ENCODE measurements at regions not wholly inside any gene's neighbourhood (a gene's known extent, or its start where the extent isn't known, plus 50 kb on each side); places are given as distances from the start of the nearest gene placed in this dataset.

- Histone ChIP-seq H3K27me3 (ENCODE audit: control insufficient read depth, insufficient read depth, low read length) (no peaks in the 10 kb centered on the region), H3K4me3 (ENCODE audit: low read length) (no peak overlapping the region), H3K9me3 (replicated peaks; ENCODE audit: control insufficient read depth, low read depth, low read length) (no peaks in the 10 kb centered on the region), H3K27ac (ENCODE audit: low read length) (no peak overlapping the region), H3K36me3 (ENCODE audit: control insufficient read depth, insufficient read depth, low read length) (no peaks in the 10 kb centered on the region), H3K4me1 (ENCODE audit: control insufficient read depth, insufficient read depth, low read length) (no peaks in the 10 kb centered on the region)
- WGBS (ENCODE audit: insufficient coverage): 66% methylated on average over 4 of the region's 7 CpGs
- no peak for DNase-seq
Observed at GRCh38 chr16:6545329-6545728, 787.3 kb upstream of the RBFOX1 start.

- no peaks in the 10 kb centered on the region for H3K9me3 ChIP-seq (replicated peaks; ENCODE audit: control insufficient read depth, low read depth, low read length)
- H3K36me3 ChIP-seq (ENCODE audit: control insufficient read depth, insufficient read depth, low read length): no peaks in the 10 kb centered on the region
- no peak overlapping the region for H3K4me3 ChIP-seq (ENCODE audit: low read length)
- no peaks in the 10 kb centered on the region for H3K4me1 ChIP-seq (ENCODE audit: control insufficient read depth, insufficient read depth, low read length)
- H3K27ac ChIP-seq (ENCODE audit: low read length): no peak overlapping the region
- DNase-seq: no peak
- no peaks in the 10 kb centered on the region for H3K27me3 ChIP-seq (ENCODE audit: control insufficient read depth, insufficient read depth, low read length)
- 68% methylated on average over 3 of the region's 3 CpGs for WGBS (ENCODE audit: insufficient coverage)
Observed at GRCh38 chr16:6541267-6541666, 791.4 kb upstream of the RBFOX1 start.

GRCh38 chr16:6536411-6536810, 796.2 kb upstream of the RBFOX1 start:
- Histone ChIP-seq H3K27me3 (ENCODE audit: control insufficient read depth, insufficient read depth, low read length) (no peaks in the 10 kb centered on the region), H3K27ac (ENCODE audit: low read length) (no peak overlapping the region), H3K4me3 (ENCODE audit: low read length) (no peak overlapping the region), H3K9me3 (replicated peaks; ENCODE audit: control insufficient read depth, low read depth, low read length) (no peaks in the 10 kb centered on the region), H3K36me3 (ENCODE audit: control insufficient read depth, insufficient read depth, low read length) (no peaks in the 10 kb centered on the region), H3K4me1 (ENCODE audit: control insufficient read depth, insufficient read depth, low read length) (no peaks in the 10 kb centered on the region)
- no CpG with 5 or more reads among the region's 2 CpGs for WGBS (ENCODE audit: insufficient coverage)
- no peak for DNase-seq

- no peaks in the 10 kb centered on the region for H3K4me1 ChIP-seq (ENCODE audit: control insufficient read depth, insufficient read depth, low read length)
- H3K36me3 ChIP-seq (ENCODE audit: control insufficient read depth, insufficient read depth, low read length): no peaks in the 10 kb centered on the region
- DNase-seq: no peak
- H3K9me3 ChIP-seq (replicated peaks; ENCODE audit: control insufficient read depth, low read depth, low read length): no peaks in the 10 kb centered on the region
- H3K27me3 ChIP-seq (ENCODE audit: control insufficient read depth, insufficient read depth, low read length): no peaks in the 10 kb centered on the region
- WGBS (ENCODE audit: insufficient coverage): no CpG with 5 or more reads among the region's 3 CpGs
- no peak overlapping the region for H3K27ac ChIP-seq (ENCODE audit: low read length)
- no peak overlapping the region for H3K4me3 ChIP-seq (ENCODE audit: low read length)
Observed at GRCh38 chr16:6531067-6531466, 801.6 kb upstream of the RBFOX1 start.

- Histone ChIP-seq H3K27me3 (ENCODE audit: control insufficient read depth, insufficient read depth, low read length) (no peaks in the 10 kb centered on the region), H3K9me3 (replicated peaks; ENCODE audit: control insufficient read depth, low read depth, low read length) (no peaks in the 10 kb centered on the region), H3K4me3 (ENCODE audit: low read length) (no peak overlapping the region), H3K27ac (ENCODE audit: low read length) (no peak overlapping the region), H3K36me3 (ENCODE audit: control insufficient read depth, insufficient read depth, low read length) (no peaks in the 10 kb centered on the region), H3K4me1 (ENCODE audit: control insufficient read depth, insufficient read depth, low read length) (no peaks in the 10 kb centered on the region)
- no CpG with 5 or more reads among the region's 2 CpGs for WGBS (ENCODE audit: insufficient coverage)
- no peak for DNase-seq
Observed at GRCh38 chr16:6528217-6528616, 804.4 kb upstream of the RBFOX1 start.

GRCh38 chr16:6527646-6528045, 805.0 kb upstream of the RBFOX1 start:
- 80% methylated on average over 1 of the region's 7 CpGs for WGBS (ENCODE audit: insufficient coverage)
- no peak overlapping the region for H3K27ac ChIP-seq (ENCODE audit: low read length)

GRCh38 chr16:6524501-6524900, 808.1 kb upstream of the RBFOX1 start:
- Histone ChIP-seq H3K27me3 (ENCODE audit: control insufficient read depth, insufficient read depth, low read length) (no peaks in the 10 kb centered on the region), H3K27ac (ENCODE audit: low read length) (no peak overlapping the region), H3K36me3 (ENCODE audit: control insufficient read depth, insufficient read depth, low read length) (no peaks in the 10 kb centered on the region), H3K4me1 (ENCODE audit: control insufficient read depth, insufficient read depth, low read length) (no peaks in the 10 kb centered on the region), H3K9me3 (replicated peaks; ENCODE audit: control insufficient read depth, low read depth, low read length) (no peaks in the 10 kb centered on the region), H3K4me3 (ENCODE audit: low read length) (no peak overlapping the region)
- DNase-seq: no peak
- WGBS (ENCODE audit: insufficient coverage): 67% methylated on average over 1 of the region's 1 CpG

More at GRCh38 chr16:6527646-6528045, 805.0 kb upstream of the RBFOX1 start:
- Histone ChIP-seq H3K4me1 (ENCODE audit: control insufficient read depth, insufficient read depth, low read length) (no peaks in the 10 kb centered on the region), H3K9me3 (replicated peaks; ENCODE audit: control insufficient read depth, low read depth, low read length) (no peaks in the 10 kb centered on the region), H3K27me3 (ENCODE audit: control insufficient read depth, insufficient read depth, low read length) (no peaks in the 10 kb centered on the region), H3K36me3 (ENCODE audit: control insufficient read depth, insufficient read depth, low read length) (no peaks in the 10 kb centered on the region), H3K4me3 (ENCODE audit: low read length) (no peak overlapping the region)
- DNase-seq: no peak

GRCh38 chr16:6517020-6517720, 815.5 kb upstream of the RBFOX1 start:
- Histone ChIP-seq H3K27ac (ENCODE audit: low read length) (no peak overlapping the region), H3K36me3 (ENCODE audit: control insufficient read depth, insufficient read depth, low read length) (no peaks in the 10 kb centered on the region), H3K9me3 (replicated peaks; ENCODE audit: control insufficient read depth, low read depth, low read length) (no peaks in the 10 kb centered on the region), H3K27me3 (ENCODE audit: control insufficient read depth, insufficient read depth, low read length) (no peaks in the 10 kb centered on the region), H3K4me1 (ENCODE audit: control insufficient read depth, insufficient read depth, low read length) (no peaks in the 10 kb centered on the region), H3K4me3 (ENCODE audit: low read length) (no peak overlapping the region)
- 59% methylated on average over 6 of the region's 9 CpGs for WGBS (ENCODE audit: insufficient coverage)
- no peak for DNase-seq

GRCh38 chr16:6512512-6512911, 820.1 kb upstream of the RBFOX1 start:
- Histone ChIP-seq H3K27me3 (ENCODE audit: control insufficient read depth, insufficient read depth, low read length) (no peaks in the 10 kb centered on the region), H3K4me3 (ENCODE audit: low read length) (no peak overlapping the region), H3K36me3 (ENCODE audit: control insufficient read depth, insufficient read depth, low read length) (no peaks in the 10 kb centered on the region), H3K9me3 (replicated peaks; ENCODE audit: control insufficient read depth, low read depth, low read length) (no peaks in the 10 kb centered on the region), H3K27ac (ENCODE audit: low read length) (no peak overlapping the region), H3K4me1 (ENCODE audit: control insufficient read depth, insufficient read depth, low read length) (no peaks in the 10 kb centered on the region)
- DNase-seq: no peak
- WGBS (ENCODE audit: insufficient coverage): 83% methylated on average over 2 of the region's 2 CpGs

- no peak overlapping the region for H3K4me3 ChIP-seq (ENCODE audit: low read length)
Observed at GRCh38 chr16:6510261-6510660, 822.4 kb upstream of the RBFOX1 start.

GRCh38 chr16:6499413-6499812, 833.2 kb upstream of the RBFOX1 start:
- Histone ChIP-seq H3K4me3 (ENCODE audit: low read length) (no peak overlapping the region), H3K27ac (ENCODE audit: low read length) (no peak overlapping the region), H3K4me1 (ENCODE audit: control insufficient read depth, insufficient read depth, low read length) (no peaks in the 10 kb centered on the region), H3K27me3 (ENCODE audit: control insufficient read depth, insufficient read depth, low read length) (no peaks in the 10 kb centered on the region), H3K9me3 (replicated peaks; ENCODE audit: control insufficient read depth, low read depth, low read length) (no peaks in the 10 kb centered on the region), H3K36me3 (ENCODE audit: control insufficient read depth, insufficient read depth, low read length) (no peaks in the 10 kb centered on the region)
- DNase-seq: no peak
- WGBS (ENCODE audit: insufficient coverage): no CpG with 5 or more reads among the region's 2 CpGs

More at GRCh38 chr16:6510261-6510660, 822.4 kb upstream of the RBFOX1 start:
- Histone ChIP-seq H3K4me1 (ENCODE audit: control insufficient read depth, insufficient read depth, low read length) (no peaks in the 10 kb centered on the region), H3K27ac (ENCODE audit: low read length) (no peak overlapping the region), H3K27me3 (ENCODE audit: control insufficient read depth, insufficient read depth, low read length) (no peaks in the 10 kb centered on the region), H3K36me3 (ENCODE audit: control insufficient read depth, insufficient read depth, low read length) (no peaks in the 10 kb centered on the region), H3K9me3 (replicated peaks; ENCODE audit: control insufficient read depth, low read depth, low read length) (no peaks in the 10 kb centered on the region)
- no peak for DNase-seq
- WGBS (ENCODE audit: insufficient coverage): 45% methylated on average over 5 of the region's 7 CpGs
